HG02885 (cell line): ENCODE measurements at regions not wholly inside any gene's neighbourhood (a gene's known extent, or its start where the extent isn't known, plus 50 kb on each side); places are given as distances from the start of the nearest gene placed in this dataset.

Source experiments
- ATAC-seq: cut with Tn5 transposase; IDR thresholded peaks from one replicate; pipeline ENCODE4 v1.9.1; 2021; ENCODE audit warnings: mild to moderate bottlenecking; ENCODE audit not compliant: unreplicated experiment, poor library complexity

- ATAC-seq, result no peak
Observed at GRCh38 chr6:126600258-126600916, 260.5 kb downstream of the CENPW start.

GRCh38 chr6:126603410-126603809 lies 263.5 kb downstream of the CENPW start:
- no peak for ATAC-seq

- no peak for ATAC-seq
Observed at GRCh38 chr6:126605089-126605488, 265.2 kb downstream of the CENPW start.

GRCh38 chr6:126607289-126607688 lies 267.4 kb downstream of the CENPW start:
- no peak for ATAC-seq

GRCh38 chr6:126608681-126609080 lies 268.8 kb downstream of the CENPW start:
- no peak for ATAC-seq

- peak; percentile 68 for ATAC-seq
Observed at GRCh38 chr6:126614642-126615504, 275.0 kb downstream of the CENPW start.

- ATAC-seq, result no peak
Observed at GRCh38 chr6:126616866-126617265, 277.0 kb downstream of the CENPW start.

GRCh38 chr6:126618639-126619343 lies 278.9 kb downstream of the CENPW start:
- ATAC-seq, result no peak

- ATAC-seq, result no peak
Observed at GRCh38 chr6:126620719-126621118, 280.8 kb downstream of the CENPW start.

- no peak for ATAC-seq
Observed at GRCh38 chr6:126625019-126625418, 285.1 kb downstream of the CENPW start.

- ATAC-seq, result peak; percentile 64
Observed at GRCh38 chr6:126628125-126628524, 288.2 kb downstream of the CENPW start.

GRCh38 chr6:126631363-126631762 lies 291.4 kb downstream of the CENPW start:
- no peak for ATAC-seq

- no peak for ATAC-seq
Observed at GRCh38 chr6:126632271-126632670, 292.4 kb downstream of the CENPW start.

GRCh38 chr6:126633373-126633772 lies 293.5 kb downstream of the CENPW start:
- ATAC-seq, result no peak

GRCh38 chr6:126640356-126640755 lies 300.4 kb downstream of the CENPW start:
- no peak for ATAC-seq

GRCh38 chr6:126640921-126641320 lies 301.0 kb downstream of the CENPW start:
- no peak for ATAC-seq

- ATAC-seq, result no peak
Observed at GRCh38 chr6:126641641-126642040, 301.7 kb downstream of the CENPW start.

- no peak for ATAC-seq
Observed at GRCh38 chr6:126643352-126643751, 303.4 kb downstream of the CENPW start.

GRCh38 chr6:126650931-126651330 lies 311.0 kb downstream of the CENPW start:
- no peak for ATAC-seq

- peak; percentile 51 for ATAC-seq
Observed at GRCh38 chr6:126657561-126658175, 317.8 kb downstream of the CENPW start.

GRCh38 chr6:126660376-126660775 lies 320.5 kb downstream of the CENPW start:
- ATAC-seq, result no peak
